ENCODE measurements at regions not wholly inside any gene's neighbourhood (a gene's known extent, or its start where the extent isn't known, plus 50 kb on each side); places are given as distances from the start of the nearest gene placed in this dataset.

DNA sequence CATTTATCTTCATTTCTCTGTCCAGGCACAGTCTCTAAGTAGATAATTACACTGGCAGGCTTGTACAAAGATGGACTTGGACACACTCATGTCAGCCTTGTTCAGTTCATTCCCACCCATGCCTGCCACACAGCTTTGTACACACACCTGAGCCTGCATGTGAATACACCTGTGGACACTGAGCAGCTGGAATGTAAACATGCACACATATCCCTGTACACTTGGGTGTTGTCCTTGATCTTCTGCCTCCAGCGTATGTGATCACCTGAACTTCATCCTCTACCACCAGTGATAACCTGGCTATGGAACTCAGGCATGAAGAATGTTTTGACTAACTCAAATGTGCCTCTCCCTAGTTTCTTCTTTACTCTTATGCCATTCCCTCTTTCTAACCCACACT, 190.6 kb downstream of the DHX35 start:
- TF ChIP-seq, protein P1, sequence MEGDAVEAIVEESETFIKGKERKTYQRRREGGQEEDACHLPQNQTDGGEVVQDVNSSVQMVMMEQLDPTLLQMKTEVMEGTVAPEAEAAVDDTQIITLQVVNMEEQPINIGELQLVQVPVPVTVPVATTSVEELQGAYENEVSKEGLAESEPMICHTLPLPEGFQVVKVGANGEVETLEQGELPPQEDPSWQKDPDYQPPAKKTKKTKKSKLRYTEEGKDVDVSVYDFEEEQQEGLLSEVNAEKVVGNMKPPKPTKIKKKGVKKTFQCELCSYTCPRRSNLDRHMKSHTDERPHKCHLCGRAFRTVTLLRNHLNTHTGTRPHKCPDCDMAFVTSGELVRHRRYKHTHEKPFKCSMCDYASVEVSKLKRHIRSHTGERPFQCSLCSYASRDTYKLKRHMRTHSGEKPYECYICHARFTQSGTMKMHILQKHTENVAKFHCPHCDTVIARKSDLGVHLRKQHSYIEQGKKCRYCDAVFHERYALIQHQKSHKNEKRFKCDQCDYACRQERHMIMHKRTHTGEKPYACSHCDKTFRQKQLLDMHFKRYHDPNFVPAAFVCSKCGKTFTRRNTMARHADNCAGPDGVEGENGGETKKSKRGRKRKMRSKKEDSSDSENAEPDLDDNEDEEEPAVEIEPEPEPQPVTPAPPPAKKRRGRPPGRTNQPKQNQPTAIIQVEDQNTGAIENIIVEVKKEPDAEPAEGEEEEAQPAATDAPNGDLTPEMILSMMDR (IDR thresholded peaks at IDR 0.05; ENCODE audit: low read depth, low read length, poor library complexity, severe bottlenecking): no peak
- TF ChIP-seq EZH2phosphoT487 (IDR thresholded peaks at IDR 0.05; ENCODE audit: borderline replicate concordance, low read length): no peak

Data from DOHH2 (cell line).